UCSD-AML1 (cell line): ENCODE measurements at regions not wholly inside any gene's neighbourhood (a gene's known extent, or its start where the extent isn't known, plus 50 kb on each side); places are given as distances from the start of the nearest gene placed in this dataset.
"Not testable (repeated sequence)": the region's sequence is repeated elsewhere in the genome, so short reads cannot be mapped to it uniquely, and the experiment has no call there.

Experiments
- DNase-seq: peaks from one replicate; lab custom pipeline; 2025; ENCODE audit not compliant: unreplicated experiment; lab: John Stamatoyannopoulos, UW

GRCh38 chr9:71285191-71285656, 163.8 kb upstream of the TRPM3 start:
- DNase-seq: no peak

GRCh38 chr9:71282116-71282515, 160.7 kb upstream of the TRPM3 start:
- not testable (repeated sequence) for DNase-seq

GRCh38 chr9:71279151-71279739, 157.8 kb upstream of the TRPM3 start:
- no peak for DNase-seq

GRCh38 chr9:71273613-71274012, 152.2 kb upstream of the TRPM3 start:
- no peak for DNase-seq

GRCh38 chr9:71271602-71272001, 150.2 kb upstream of the TRPM3 start:
- DNase-seq: no peak

- no peak for DNase-seq
Observed at GRCh38 chr9:71270554-71270953, 149.1 kb upstream of the TRPM3 start.

GRCh38 chr9:71269859-71270258, 148.4 kb upstream of the TRPM3 start:
- no peak for DNase-seq

GRCh38 chr9:71268871-71269635, 147.6 kb upstream of the TRPM3 start:
- DNase-seq: no peak

- no peak for DNase-seq
Observed at GRCh38 chr9:71263451-71263850, 142.0 kb upstream of the TRPM3 start.

GRCh38 chr9:71260419-71260818, 139.0 kb upstream of the TRPM3 start:
- not testable (repeated sequence) for DNase-seq

GRCh38 chr9:71254592-71255277, 133.3 kb upstream of the TRPM3 start:
- no peak for DNase-seq

GRCh38 chr9:71253011-71253410, 131.6 kb upstream of the TRPM3 start:
- no peak for DNase-seq

- no peak for DNase-seq
Observed at GRCh38 chr9:71250581-71250980, 129.2 kb upstream of the TRPM3 start.

- DNase-seq: no peak
Observed at GRCh38 chr9:71249729-71250317, 128.4 kb upstream of the TRPM3 start.

GRCh38 chr9:71245651-71246050, 124.2 kb upstream of the TRPM3 start:
- DNase-seq: no peak

- DNase-seq: no peak
Observed at GRCh38 chr9:71243951-71244350, 122.5 kb upstream of the TRPM3 start.

GRCh38 chr9:71242081-71242480, 120.7 kb upstream of the TRPM3 start:
- no peak for DNase-seq

GRCh38 chr9:71237051-71237450, 115.6 kb upstream of the TRPM3 start:
- no peak for DNase-seq

- no peak for DNase-seq
Observed at GRCh38 chr9:71233646-71234045, 112.2 kb upstream of the TRPM3 start.

GRCh38 chr9:71223953-71224538, 102.6 kb upstream of the TRPM3 start:
- no peak for DNase-seq

- DNase-seq: no peak
Observed at GRCh38 chr9:71218774-71219173, 97.4 kb upstream of the TRPM3 start.
